B cell (primary cell): ENCODE measurements at regions not wholly inside any gene's neighbourhood (a gene's known extent, or its start where the extent isn't known, plus 50 kb on each side); places are given as distances from the start of the nearest gene placed in this dataset.

Source experiments
- CTCF ChIP-seq: fragments of 200-600 bp; IDR thresholded peaks from one replicate; pipeline ENCODE4 v1.8.0; 2022; ENCODE audit warnings: antibody characterized with exemption, mild to moderate bottlenecking
- EZH2 ChIP-seq: IDR thresholded peaks from 2 replicates; pipeline ENCODE4 v1.6.1; 2012; ENCODE audit warnings: borderline replicate concordance, low read depth, mild to moderate bottlenecking, moderate library complexity, low read length; ENCODE audit not compliant: insufficient read depth, poor library complexity, severe bottlenecking

GRCh38 chr2:212777020-212777491, 238.5 kb upstream of the ERBB4 start:
- peak; percentile 84 for TF ChIP-seq CTCF
- TF ChIP-seq EZH2, result no peak
